HG03064 (cell line): ENCODE measurements at regions not wholly inside any gene's neighbourhood (a gene's known extent, or its start where the extent isn't known, plus 50 kb on each side); places are given as distances from the start of the nearest gene placed in this dataset.
"Not testable (repeated sequence)": the region's sequence is repeated elsewhere in the genome, so short reads cannot be mapped to it uniquely, and the experiment has no call there.

ENCODE experiments used
- ATAC-seq: cut with Tn5 transposase; IDR thresholded peaks from one replicate; pipeline ENCODE4 v1.9.1; 2021; ENCODE audit warnings: low read depth; ENCODE audit not compliant: unreplicated experiment

DNA sequence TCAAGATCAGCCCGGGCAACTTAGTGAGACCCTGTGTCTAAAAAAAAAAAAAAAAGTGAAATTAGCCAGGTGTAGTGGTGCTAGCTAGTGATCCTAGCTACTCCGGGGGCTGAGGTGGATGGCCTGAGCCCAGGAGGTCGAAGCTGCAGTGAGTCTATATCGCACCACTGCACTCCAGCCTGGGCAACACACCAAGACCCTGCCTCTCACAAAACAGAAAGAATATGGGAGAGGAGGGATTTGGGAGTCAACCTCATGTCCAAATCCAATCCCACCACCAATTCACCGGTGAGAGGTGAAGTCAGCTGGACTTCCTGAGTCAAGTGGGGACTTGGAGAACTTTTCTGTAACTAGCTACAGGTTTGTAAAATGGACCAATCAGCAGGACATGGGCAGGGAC is 80.5 kb upstream of the MFGE8 start:
- ATAC-seq: no peak

GRCh38 chr15:88994286-88994685 is 81.1 kb upstream of the MFGE8 start:
- ATAC-seq: no peak

DNA sequence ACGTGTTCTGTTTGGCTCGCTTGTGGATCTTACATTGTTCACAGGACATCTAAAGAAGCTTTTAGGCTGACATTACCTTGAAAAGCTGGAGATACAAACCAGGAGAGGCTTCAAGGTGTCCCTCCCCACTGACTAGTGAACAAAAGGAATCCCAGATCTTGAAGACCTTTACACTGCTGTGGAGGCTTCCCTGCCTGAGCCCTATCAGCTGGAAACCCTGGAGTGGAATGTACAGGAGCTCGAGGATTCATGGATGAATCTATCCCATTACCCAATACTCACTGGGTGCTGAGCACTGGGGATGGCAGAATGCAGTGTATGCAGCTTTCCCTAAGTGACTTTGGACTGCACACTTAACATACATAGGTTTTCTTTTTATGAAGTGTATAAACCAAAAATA is 82.3 kb upstream of the MFGE8 start:
- ATAC-seq: no peak

DNA sequence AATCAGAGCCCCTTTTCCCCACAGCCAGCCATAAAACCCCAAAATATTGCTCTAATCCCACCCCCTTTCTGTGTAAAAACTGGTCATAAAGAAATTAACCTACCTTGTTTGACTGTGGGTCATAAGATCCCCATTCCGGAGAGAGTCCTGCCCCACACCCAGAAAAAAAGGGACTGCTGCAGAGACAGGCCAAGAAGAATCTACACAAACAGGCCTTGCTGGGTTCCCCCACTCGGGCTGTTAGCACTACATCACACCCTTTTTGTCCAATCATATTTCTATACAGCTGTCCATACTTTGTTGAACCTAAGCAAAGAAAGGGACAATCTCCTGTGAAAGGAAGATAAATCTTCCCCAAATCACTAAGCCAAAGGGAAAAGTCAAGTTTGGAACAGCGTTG is 84.4 kb upstream of the MFGE8 start:
- no peak for ATAC-seq

DNA sequence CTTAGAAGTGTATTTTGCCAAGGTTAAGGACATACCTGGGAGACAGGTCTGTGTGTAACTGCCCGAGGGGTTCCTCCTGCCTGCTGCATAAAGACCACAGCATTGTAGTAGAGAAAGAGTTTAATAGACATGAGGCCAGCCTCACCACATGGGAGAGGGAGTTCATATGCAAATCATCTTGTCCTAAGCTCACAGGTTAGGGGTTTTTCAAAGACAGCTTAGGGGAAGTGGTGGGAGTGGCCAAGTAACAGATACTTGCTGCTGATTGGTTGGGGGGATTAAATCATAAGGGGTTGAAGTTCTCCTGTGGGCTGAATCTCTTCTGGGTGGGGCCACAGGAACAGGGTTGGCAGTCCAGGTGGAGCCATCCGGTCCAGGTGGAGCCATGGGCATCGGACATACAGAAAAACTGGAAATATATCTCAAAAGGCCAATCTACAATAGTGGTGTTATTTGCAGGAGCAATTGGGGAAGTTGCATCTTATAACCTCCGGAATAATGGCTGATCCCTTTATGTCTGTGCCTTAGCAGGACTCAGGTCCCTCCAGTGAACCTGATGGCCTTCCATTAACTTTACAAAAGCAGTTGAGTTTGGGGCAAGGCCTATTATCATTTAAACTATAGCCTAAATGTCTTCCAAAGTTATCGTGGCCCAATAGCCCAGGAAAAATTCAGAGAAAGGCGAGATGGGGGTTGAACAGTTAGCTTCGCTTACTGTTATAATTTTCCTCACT is 86.0 kb upstream of the MFGE8 start:
- ATAC-seq: no peak

- not testable (repeated sequence) for ATAC-seq
Observed at GRCh38 chr15:89001708-89002275, 86.5 kb upstream of the ABHD2 start.

GRCh38 chr15:89002281-89002761 is 85.9 kb upstream of the ABHD2 start:
- no peak for ATAC-seq

DNA sequence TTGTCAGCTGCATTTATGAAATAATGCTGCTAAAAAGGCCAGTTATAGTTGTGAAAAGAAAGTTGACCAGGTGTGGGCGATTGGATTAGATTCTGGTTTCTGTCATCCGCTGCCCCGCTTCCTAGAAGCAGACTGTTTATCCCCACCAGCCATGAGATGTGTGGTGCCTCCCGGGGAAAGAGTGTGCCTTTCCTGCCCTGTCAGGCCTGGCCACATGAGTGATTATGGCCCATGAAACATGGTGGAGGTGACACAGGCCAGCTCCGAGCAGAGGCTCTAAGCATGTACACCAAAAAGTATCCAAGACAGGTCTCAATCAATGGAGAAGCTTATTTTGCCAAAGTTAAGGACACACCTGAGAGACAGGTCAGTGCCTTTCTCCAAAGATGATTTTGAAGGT is 85.4 kb upstream of the ABHD2 start:
- ATAC-seq: no peak

DNA sequence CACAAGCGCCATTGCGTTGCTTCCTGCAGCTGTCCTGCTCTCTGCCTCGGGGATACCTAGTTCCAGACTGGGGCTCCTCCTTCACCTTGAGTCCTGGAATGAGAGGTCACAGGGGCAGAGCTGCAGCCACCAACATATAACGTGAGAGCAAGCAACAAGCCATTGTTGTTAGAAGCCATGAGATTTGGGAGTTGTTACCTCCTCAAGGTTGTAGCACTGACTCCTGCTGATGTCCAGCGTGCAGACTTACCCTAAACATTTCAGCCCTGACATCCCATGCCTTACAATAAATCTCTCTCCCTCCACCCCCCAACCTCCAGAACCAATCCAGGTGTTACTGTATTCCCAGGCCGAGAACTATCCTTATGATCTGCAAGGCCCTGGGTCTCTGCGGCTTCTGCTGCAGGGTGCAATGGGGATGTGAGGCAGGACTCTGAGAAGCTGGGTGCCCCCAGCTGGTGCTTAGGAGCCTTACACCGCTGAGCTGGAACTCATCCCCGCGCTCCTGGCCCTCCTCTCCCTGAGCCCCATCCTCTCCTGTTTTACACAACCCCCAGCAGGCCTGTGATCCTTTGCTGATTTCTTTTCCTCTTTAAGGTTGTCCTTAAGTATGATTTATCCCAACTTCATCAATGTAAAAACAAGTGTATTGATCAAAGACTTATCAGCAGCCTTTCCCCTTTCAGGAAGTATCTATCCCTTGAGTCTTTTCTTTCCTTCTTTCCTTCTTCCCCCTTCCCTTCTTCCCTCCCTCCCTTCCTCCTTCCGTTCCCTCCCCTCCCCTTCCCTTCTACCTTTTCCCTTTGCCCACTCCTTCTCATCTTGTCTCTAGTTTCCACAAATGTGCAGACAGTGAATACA is 84.2 kb upstream of the ABHD2 start:
- ATAC-seq: no peak

DNA sequence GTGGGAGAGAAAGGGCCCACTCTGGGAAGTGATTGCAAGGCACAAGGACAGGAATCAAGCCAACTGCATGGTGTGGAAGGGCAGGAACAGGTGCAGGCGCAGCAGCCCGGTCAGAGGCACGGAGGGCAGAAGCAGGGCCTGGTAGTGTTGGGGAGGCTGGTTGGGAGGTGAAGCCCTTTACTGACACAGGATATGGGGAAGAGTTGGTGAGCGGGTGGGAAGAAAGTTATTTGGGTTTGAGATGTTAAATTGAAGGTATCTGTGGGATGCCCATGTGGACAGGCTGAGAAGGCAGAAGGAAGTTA is 83.6 kb upstream of the ABHD2 start:
- ATAC-seq: no peak

DNA sequence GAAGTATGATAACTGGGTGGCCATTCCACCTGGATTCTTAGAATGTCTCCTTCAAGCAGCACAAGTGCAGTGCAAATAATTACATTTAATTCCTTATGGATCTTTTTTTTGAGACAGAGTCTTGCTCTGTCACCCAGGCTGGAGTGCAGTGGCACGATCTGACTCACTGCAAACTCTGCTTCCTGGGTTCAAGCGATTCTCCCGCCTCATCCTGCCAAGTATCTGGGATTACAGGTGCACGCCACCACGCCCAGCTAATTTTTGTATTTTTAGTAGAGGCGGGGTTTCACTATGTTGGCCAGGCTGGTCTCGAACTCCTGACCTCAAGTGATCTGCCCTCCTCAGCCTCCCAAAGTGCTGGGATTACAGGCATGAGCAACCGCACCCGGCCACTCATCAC is 80.7 kb upstream of the ABHD2 start:
- not testable (repeated sequence) for ATAC-seq

DNA sequence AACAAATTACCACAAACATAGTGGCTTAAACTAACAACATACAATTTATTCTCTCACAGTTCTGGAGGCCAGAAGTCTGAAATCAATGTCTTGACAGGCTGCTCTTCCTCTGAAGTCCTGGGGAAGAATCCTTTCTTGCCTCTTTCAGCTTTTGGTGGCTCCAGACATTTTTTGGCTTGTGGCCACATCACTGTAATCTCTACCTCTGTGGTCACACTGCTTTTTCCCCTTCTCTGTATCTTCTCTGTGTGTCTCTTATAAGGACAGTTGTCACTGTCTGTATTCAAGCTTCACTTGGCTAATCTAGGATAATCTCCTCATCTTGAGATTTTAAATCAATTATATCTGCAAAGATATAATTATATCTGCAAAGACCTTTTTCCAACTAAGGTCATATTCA is 80.3 kb upstream of the ABHD2 start:
- no peak for ATAC-seq

GRCh38 chr15:89009080-89009479 is 79.2 kb upstream of the ABHD2 start:
- no peak for ATAC-seq

DNA sequence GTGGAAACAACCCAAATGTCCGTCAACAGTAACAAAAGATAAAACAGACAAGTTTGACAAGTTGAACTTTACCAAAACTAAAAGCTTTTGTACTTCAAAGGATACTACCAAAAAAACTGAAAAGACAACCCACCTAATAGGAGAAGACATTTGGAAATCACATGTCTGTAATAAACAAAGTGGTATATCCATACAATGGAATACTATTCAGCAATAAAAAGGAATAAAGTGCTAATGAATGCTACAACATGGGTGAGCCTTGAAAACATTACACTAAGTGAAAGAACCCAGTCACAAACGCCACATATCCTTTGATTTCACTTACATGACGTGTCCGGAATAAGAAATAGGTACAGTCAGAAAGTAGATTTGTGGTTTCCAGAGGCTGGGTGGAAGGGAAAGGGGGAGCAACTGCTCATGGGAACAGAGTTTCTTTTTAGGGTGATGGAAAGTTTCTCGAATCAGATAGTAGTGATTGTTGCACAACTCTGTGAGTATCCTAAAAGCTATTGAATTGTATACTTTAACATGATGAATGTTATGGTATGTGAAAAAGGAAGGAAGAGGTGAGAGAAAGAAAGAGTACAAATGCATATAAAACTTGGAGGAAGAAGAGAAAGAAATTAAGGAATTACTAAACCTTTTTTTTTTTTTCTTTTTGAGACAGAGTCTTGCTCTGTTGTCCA is 72.7 kb upstream of the ABHD2 start:
- ATAC-seq: no peak

GRCh38 chr15:89016549-89017041 is 71.7 kb upstream of the ABHD2 start:
- no peak for ATAC-seq

GRCh38 chr15:89017370-89018066 is 70.7 kb upstream of the ABHD2 start:
- no peak for ATAC-seq

DNA sequence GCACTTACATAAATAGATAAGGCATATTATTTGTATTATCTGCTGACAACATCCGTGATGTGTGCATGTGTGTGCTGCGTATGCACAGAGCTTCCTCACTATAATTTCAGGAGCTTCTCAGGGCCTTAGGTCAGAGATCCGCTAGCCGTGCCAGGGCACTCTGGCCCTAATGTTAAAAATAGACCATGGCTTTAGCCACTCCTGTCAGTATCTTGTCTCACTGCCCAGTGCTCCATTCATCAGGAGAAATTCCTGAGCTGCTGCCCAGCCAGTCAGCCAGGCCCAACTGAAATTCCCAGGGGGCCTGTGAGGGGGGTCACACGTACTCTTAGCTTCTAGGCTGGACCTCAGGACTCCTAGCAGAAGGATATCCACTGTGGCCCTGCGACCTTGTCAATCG is 70.0 kb upstream of the ABHD2 start:
- ATAC-seq: no peak

- ATAC-seq: no peak
Observed at GRCh38 chr15:89019436-89019835, 68.8 kb upstream of the ABHD2 start.

DNA sequence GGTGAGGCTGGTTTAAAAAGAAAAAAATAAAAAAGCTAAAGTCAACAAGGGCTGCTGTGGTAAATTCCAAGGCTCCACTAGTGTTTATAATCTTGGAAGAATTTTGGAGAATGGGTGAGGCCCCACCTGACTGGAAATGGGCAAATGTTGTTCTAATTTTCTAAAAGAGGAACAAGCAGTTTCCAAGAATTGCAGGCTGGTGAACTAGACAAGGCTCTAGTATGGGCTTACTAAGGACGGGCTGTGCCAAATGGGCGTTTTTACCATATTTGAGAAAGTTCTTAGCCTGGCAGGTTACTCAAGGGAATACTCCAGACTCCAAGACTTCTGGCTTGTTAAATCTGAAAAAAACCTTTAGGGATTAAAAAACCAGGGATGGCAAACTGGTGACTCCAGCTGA is 67.0 kb upstream of the ABHD2 start:
- ATAC-seq: no peak

- ATAC-seq: not testable (repeated sequence)
Observed at GRCh38 chr15:89021886-89022285, 66.4 kb upstream of the ABHD2 start.
